ENCODE measurements at regions not wholly inside any gene's neighbourhood (a gene's known extent, or its start where the extent isn't known, plus 50 kb on each side); places are given as distances from the start of the nearest gene placed in this dataset.
"Not testable (repeated sequence)": the region's sequence is repeated elsewhere in the genome, so short reads cannot be mapped to it uniquely, and the experiment has no call there.

- no peak for DNase-seq (ENCODE audit: low read depth, low spot score)
- H3K27ac ChIP-seq: no peak overlapping the region
Observed at GRCh38 chr21:20351138-20351537, 647.1 kb upstream of the NCAM2 start.

DNA sequence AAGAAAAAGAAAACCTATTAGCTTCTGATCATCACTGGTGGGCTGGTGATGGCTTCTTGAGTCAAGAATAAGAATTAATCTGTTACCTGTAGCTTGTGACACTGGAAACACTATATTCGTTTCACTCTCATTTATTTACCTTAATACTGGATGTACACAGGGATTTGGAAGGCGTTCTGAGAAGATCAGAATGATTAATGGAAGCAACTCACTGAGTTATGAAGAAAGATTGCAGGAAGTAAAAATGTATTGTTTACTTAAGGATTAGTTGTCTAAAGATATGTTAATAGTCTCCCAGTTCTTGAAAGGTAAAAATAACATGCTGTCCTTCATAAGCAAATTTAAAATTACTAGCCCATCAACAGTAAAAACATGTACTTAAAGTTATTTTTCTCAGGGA is 644.9 kb upstream of the NCAM2 start:
- no peak for DNase-seq (ENCODE audit: low read depth, low spot score)
- no peak overlapping the region for H3K27ac ChIP-seq

- DNase-seq (ENCODE audit: low read depth, low spot score): no peak
Observed at GRCh38 chr21:20373031-20373430, 625.2 kb upstream of the NCAM2 start.

DNA sequence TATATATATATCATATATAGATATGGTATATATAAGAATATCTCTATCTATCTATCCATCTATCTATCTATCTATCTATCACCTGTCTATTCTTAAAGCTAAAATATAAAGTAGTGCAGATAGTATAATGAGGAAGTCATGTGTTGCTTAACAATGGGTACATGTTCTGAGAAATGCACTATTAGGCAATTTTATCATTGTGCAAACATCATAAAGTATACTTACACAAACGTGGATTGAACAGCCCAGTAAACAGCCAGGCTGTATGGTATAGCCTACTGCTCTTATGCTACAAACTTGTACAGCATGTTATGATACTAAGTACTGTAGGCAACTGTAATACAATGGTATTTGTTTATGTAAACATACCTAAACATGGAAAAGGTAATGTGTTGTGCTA is 621.0 kb upstream of the NCAM2 start:
- no peak for DNase-seq (ENCODE audit: low read depth, low spot score)
- no peak overlapping the region for H3K27ac ChIP-seq

More at GRCh38 chr21:20373031-20373430, 625.2 kb upstream of the NCAM2 start:
- no peak overlapping the region for H3K27ac ChIP-seq

GRCh38 chr21:20388400-20388799 is 609.8 kb upstream of the NCAM2 start:
- H3K27ac ChIP-seq: no peak overlapping the region
- no peak for DNase-seq (ENCODE audit: low read depth, low spot score)

DNA sequence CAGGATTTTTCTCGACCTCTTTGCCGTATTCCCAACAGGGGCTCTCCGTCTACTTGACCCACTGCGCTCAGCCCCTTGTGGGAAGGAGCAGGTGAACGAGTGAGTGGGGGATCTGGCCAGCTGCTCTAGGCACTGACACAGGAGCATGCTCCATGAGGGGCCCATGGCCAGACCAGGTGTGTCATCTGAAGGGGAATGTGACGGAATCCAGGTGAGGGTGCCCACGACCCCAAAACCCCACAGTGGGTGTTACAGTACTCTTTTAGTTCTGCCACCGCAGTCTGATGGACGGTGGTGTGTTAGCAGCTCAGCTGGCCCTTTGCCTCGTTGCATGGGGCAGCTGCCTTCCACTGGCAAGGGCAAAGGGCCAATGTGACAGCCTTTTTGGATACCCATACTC is 601.4 kb upstream of the NCAM2 start:
- no peak for DNase-seq (ENCODE audit: low read depth, low spot score)
- H3K27ac ChIP-seq: no peak overlapping the region

GRCh38 chr21:20404915-20405314 is 593.3 kb upstream of the NCAM2 start:
- no peak for DNase-seq (ENCODE audit: low read depth, low spot score)
- H3K27ac ChIP-seq: no peak overlapping the region

GRCh38 chr21:20418353-20418752 is 579.9 kb upstream of the NCAM2 start:
- H3K27ac ChIP-seq: no peak overlapping the region
- DNase-seq (ENCODE audit: low read depth, low spot score): no peak

DNA sequence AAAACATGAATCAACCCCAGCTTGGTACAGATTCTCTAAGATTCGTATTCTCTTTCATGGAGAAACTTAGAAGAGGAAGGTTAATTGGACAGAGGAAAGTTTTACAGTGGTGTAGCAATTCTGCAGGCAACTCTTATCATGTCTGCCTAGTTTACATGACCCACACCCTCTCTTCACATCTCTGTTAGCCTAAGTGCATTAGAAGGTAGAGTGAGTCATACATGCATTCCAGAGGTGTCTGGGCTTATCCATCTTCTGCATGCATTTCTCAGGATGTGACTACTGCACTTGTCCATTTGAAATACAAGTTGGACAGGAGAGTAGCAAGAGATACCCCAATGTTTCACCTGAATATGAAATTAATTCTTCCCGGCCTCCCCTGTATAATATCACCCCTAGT is 578.4 kb upstream of the NCAM2 start:
- H3K27ac ChIP-seq: no peak overlapping the region
- no peak for DNase-seq (ENCODE audit: low read depth, low spot score)

DNA sequence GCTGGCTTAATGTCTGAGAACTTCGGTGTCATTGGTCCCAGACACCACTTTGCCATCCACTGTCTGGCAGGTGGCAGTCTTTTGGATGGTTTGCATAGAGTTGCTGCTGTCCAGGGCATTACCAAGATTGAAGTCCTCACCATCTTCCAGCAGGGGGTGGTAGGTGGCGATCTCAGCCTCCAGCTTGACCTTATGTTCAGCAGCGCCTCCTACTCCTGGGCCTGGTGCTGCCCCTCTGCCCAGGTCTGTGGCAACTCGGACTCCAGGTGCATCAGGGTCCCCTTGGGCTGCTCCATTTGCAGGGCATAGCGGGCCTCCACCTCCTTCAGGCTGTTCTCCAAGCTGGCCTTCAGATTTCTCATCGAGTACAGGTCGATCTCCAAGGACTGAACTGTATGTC is 573.3 kb upstream of the NCAM2 start:
- DNase-seq (ENCODE audit: low read depth, low spot score): no peak
- H3K27ac ChIP-seq: no peak overlapping the region

GRCh38 chr21:20425856-20426255 is 572.4 kb upstream of the NCAM2 start:
- no peak for DNase-seq (ENCODE audit: low read depth, low spot score)
- H3K27ac ChIP-seq: no peak overlapping the region

GRCh38 chr21:20440338-20440737 is 557.9 kb upstream of the NCAM2 start:
- no peak overlapping the region for H3K27ac ChIP-seq
- no peak for DNase-seq (ENCODE audit: low read depth, low spot score)

DNA sequence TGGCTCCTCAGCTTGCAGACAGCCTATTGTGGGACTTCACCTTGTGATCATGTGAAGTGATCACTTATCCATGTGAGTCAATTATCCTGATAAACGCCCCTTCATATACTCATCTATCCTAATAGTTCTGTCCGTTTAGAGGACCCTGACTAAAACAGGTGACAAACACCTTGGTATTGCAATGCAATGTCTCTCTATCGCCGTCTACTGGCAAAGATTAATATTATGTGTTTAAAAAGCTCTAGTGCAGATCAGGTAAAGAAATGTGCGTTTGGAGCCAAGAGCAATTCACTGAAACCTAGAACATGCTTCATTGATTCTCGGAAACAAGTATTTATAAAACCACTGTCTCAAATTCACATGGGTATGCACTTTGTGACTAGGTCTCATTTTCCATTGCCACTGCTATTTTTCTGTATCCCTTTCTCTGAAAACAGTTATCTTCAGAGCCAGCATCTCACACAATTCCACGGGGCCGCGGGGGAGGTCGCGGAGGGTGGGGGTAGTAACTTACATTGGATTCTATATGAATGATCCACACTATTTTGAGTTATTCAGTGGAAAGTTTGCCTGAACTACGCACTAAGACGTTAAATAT is 554.6 kb upstream of the NCAM2 start:
- no peak overlapping the region for H3K27ac ChIP-seq
- no peak for DNase-seq (ENCODE audit: low read depth, low spot score)

- DNase-seq (ENCODE audit: low read depth, low spot score): no peak
- no peak overlapping the region for H3K27ac ChIP-seq
Observed at GRCh38 chr21:20445971-20446370, 552.2 kb upstream of the NCAM2 start.

- no peak for DNase-seq (ENCODE audit: low read depth, low spot score)
- H3K27ac ChIP-seq: no peak overlapping the region
Observed at GRCh38 chr21:20451046-20451445, 547.2 kb upstream of the NCAM2 start.

DNA sequence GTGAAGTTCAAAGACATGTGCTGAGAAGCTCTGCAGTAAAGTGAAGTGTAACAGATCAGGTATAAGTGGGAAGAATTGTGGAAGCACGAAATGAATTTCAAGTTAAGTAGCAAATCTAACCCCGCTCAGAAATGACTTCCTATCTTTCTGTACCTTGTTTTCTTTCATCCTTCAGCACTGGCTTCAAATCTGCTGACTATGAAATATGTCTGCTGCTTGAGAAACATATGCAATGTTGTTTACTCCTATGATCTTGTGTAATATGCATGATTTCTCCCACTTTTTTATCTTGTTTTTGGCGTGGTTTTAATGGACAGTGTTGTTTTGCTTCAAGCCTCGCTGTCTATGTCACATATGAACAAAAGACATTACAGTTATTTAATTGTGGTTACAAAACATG is 545.3 kb upstream of the NCAM2 start:
- DNase-seq (ENCODE audit: low read depth, low spot score): no peak
- no peak overlapping the region for H3K27ac ChIP-seq

DNA sequence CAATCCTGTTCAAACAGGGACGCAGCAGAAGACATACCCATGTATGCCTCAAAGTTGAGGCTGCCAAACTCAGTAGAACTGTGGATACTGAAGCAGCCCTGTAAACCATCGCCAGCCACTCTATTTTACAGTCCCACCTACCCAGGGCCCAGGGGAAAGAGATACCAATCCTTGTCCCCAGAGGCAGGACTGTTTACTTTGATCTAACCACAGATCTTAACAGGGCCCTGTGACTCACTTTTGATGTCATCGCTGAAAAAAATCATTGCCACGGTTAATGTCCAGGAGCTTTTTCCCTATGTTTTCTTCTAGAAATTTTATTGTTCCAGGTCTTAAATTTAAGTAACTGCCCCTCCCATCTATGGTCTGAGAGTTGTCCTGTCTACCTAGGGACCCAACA is 538.4 kb upstream of the NCAM2 start:
- no peak overlapping the region for H3K27ac ChIP-seq

GRCh38 chr21:20463362-20463761 is 534.8 kb upstream of the NCAM2 start:
- no peak overlapping the region for H3K27ac ChIP-seq
- DNase-seq (ENCODE audit: low read depth, low spot score): no peak

More for the DNA sequence above, 538.4 kb upstream of the NCAM2 start:
- no peak for DNase-seq (ENCODE audit: low read depth, low spot score)

DNA sequence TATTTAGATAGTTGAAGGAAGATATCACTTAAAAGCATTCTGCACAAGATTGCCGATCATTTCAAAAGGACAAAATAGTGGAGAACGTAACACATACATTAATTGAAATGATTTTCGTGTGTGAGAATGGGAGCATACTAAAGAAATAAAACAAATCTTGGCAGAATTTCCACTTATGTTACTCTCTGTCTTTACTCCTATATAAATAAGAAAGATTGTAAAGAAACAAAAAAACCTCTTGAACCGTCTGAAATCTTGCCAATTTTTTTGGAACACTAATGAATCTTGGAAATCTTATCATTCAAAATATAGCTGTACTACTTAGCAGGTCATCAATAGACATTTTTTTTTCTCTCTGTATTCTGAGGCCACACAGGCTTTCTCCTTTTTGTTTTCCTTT is 528.8 kb upstream of the NCAM2 start:
- no peak overlapping the region for H3K27ac ChIP-seq
- no peak for DNase-seq (ENCODE audit: low read depth, low spot score)

DNA sequence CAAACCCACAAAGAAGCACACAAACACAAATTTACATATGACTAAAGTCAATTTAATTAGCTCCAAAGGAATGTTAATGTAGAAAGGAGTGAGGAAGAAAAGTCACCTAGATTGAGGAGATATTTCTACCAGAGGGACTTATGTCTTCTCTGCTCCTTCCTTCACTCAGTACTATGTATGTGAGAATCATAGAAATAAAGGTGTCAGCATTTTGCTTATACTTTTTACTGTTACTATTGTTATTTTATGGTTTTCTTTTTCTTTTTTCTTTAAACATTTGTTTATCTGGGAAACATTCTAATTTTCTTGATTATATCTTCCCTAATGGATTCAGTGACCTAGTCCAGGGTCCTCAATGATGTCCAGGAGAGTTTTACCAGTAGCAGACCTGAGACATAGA is 511.9 kb upstream of the NCAM2 start:
- H3K27ac ChIP-seq: no peak overlapping the region

GRCh38 chr21:20502915-20503314 is 495.3 kb upstream of the NCAM2 start:
- H3K27ac ChIP-seq; DNase-seq (ENCODE audit: low read depth, low spot score): not testable (repeated sequence)

More for the DNA sequence above, 511.9 kb upstream of the NCAM2 start:
- no peak for DNase-seq (ENCODE audit: low read depth, low spot score)

DNA sequence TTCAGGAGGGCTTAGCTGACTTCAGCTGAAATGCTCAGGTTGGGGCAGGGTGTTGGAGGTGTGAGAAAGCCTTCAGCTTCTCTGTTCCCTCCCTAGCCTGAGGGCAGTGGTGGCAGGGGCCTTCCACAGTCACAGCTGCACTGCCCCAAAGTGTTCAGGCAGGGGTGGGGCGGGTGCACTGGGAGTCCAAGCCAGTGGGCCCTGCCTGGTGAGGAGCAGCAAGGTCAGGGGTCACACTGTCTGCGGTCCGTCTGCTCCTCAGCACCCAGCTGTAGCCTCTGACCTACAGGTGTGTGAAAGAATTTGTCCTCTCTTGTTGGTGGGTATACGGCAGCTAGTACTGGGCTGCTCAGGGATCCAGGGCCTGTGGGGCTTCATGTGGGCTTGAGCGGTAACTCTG is 490.4 kb upstream of the NCAM2 start:
- H3K27ac ChIP-seq: no peak overlapping the region
- no peak for DNase-seq (ENCODE audit: low read depth, low spot score)

Measured in epithelial cell of prostate (primary cell).